SU-DHL-6 (cell line): ENCODE measurements at regions not wholly inside any gene's neighbourhood (a gene's known extent, or its start where the extent isn't known, plus 50 kb on each side); places are given as distances from the start of the nearest gene placed in this dataset.

Source experiments
- H2AFZ ChIP-seq: fragments of 200-600 bp; sonication (generic); 2 replicates; pipeline ENCODE4 v1.6.1; 2014; ENCODE audit warnings: low read depth, mild to moderate bottlenecking, moderate library complexity, mixed read lengths, antibody characterized with exemption, low read length; ENCODE audit not compliant: severe bottlenecking
- H3F3A ChIP-seq: fragments of 200-600 bp; shearing (Covaris generic); 2 replicates; pipeline ENCODE4 v1.6.0; 2016; ENCODE audit warnings: antibody characterized with exemption, mild to moderate bottlenecking; ENCODE audit not compliant: insufficient read depth
- H3K27ac ChIP-seq: fragments of 200-600 bp; sonication (generic); 2 replicates; pipeline ENCODE4 v1.5.1; 2016; ENCODE audit warnings: low read depth, mild to moderate bottlenecking, low read length, moderate library complexity, mixed read lengths
- H3K27me3 ChIP-seq: fragments of 200-600 bp; sonication (generic), shearing (Covaris generic); 2 replicates; pipeline ENCODE4 v1.6.0; 2014; ENCODE audit warnings: mild to moderate bottlenecking, low read length
- H3K36me3 ChIP-seq: fragments of 200-600 bp; sonication (generic); 2 replicates; pipeline ENCODE4 v1.6.1; 2014; ENCODE audit warnings: mild to moderate bottlenecking, low read length, mixed read lengths
- H3K4me2 ChIP-seq: fragments of 300-600, 200-600 bp; shearing (Covaris generic), sonication (generic); 2 replicates; pipeline ENCODE4 v1.6.0; 2014; ENCODE audit warnings: low read length, low read depth, mild to moderate bottlenecking; ENCODE audit not compliant: poor library complexity, severe bottlenecking
- H3K4me3 ChIP-seq: fragments of 200-600 bp; sonication (generic); 2 replicates; pipeline ENCODE4 v1.5.1; 2014; ENCODE audit warnings: antibody characterized with exemption, low read length, mild to moderate bottlenecking, mixed read lengths; ENCODE audit not compliant: insufficient read depth, poor library complexity, severe bottlenecking
- H3K79me2 ChIP-seq: fragments of 200-600 bp; sonication (generic); 2 replicates; pipeline ENCODE4 v1.6.1; 2014; ENCODE audit warnings: mild to moderate bottlenecking, low read length, moderate library complexity; ENCODE audit not compliant: insufficient read depth
- H3K9ac ChIP-seq: fragments of 200-600 bp; sonication (generic); 2 replicates; pipeline ENCODE4 v1.7.0; 2014; ENCODE audit warnings: mild to moderate bottlenecking, low read length
- H3K9me2 ChIP-seq: fragments of 200-600 bp; sonication (generic); replicated peaks from 2 replicates; pipeline ENCODE4 v1.6.1; 2014; ENCODE audit warnings: low read length; ENCODE audit not compliant: insufficient read depth
- H3K9me3 ChIP-seq: fragments of 200-600 bp; sonication (generic); 2 replicates; pipeline ENCODE4 v1.6.1; 2014; ENCODE audit warnings: low read length, mixed read lengths; ENCODE audit not compliant: insufficient read depth
- H4K20me1 ChIP-seq: fragments of 200-600 bp; sonication (generic); 2 replicates; pipeline ENCODE4 v1.6.1; 2014; ENCODE audit warnings: low read depth, mild to moderate bottlenecking, antibody characterized with exemption, low read length, moderate library complexity, mixed read lengths
- EZH2phosphoT487 ChIP-seq: fragments of 200-600 bp; sonication (generic), shearing (Covaris generic); conservative IDR thresholded peaks from 2 replicates; pipeline ENCODE4 v1.6.1; 2018; ENCODE audit warnings: mild to moderate bottlenecking, antibody characterized with exemption, low read length, moderate library complexity, mixed read lengths
- TF ChIP-seq, protein P1 (sequence below): fragments of 200-600 bp; sonication (generic); IDR thresholded peaks from one replicate; pipeline ENCODE4 v1.5.1; 2017; ENCODE audit warnings: antibody characterized with exemption, mild to moderate bottlenecking, low read length, moderate library complexity; ENCODE audit not compliant: insufficient read depth, poor library complexity, severe bottlenecking

DNA sequence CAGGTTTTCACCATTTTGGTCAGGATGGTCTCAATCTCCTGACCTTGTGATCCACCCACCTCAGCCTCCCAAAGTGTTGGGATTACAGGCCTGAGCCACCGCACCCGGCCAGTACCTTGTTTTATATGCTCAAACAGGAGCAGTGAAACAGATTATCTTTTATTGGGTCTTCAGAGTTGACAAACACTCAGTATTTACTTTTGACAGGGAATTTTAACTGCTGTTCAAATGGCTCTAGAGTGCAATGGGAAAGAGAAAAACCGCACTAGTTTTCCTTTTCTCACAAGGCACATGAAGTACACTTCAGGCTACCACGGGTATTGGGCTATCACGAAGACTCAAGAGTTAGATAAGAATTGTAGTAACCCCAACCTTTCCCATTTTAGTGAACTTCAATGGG is 471.9 kb upstream of the DAB2 start:
- H3K4me2 ChIP-seq, result no peak overlapping the region
- H3K79me2 ChIP-seq, result no peaks in the 10 kb centered on the region
- no peaks in the 10 kb centered on the region for H4K20me1 ChIP-seq
- no peaks in the 10 kb centered on the region for H3K9me3 ChIP-seq
- no peak overlapping the region for H3K27ac ChIP-seq
- H3K36me3 ChIP-seq, result no peaks in the 10 kb centered on the region
- no peaks in the 10 kb centered on the region for H3K9me2 ChIP-seq
- no peak overlapping the region for H2AFZ ChIP-seq
- TF ChIP-seq, protein P1, sequence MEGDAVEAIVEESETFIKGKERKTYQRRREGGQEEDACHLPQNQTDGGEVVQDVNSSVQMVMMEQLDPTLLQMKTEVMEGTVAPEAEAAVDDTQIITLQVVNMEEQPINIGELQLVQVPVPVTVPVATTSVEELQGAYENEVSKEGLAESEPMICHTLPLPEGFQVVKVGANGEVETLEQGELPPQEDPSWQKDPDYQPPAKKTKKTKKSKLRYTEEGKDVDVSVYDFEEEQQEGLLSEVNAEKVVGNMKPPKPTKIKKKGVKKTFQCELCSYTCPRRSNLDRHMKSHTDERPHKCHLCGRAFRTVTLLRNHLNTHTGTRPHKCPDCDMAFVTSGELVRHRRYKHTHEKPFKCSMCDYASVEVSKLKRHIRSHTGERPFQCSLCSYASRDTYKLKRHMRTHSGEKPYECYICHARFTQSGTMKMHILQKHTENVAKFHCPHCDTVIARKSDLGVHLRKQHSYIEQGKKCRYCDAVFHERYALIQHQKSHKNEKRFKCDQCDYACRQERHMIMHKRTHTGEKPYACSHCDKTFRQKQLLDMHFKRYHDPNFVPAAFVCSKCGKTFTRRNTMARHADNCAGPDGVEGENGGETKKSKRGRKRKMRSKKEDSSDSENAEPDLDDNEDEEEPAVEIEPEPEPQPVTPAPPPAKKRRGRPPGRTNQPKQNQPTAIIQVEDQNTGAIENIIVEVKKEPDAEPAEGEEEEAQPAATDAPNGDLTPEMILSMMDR, result no peak
- TF ChIP-seq EZH2phosphoT487, result no peak
- no peaks in the 10 kb centered on the region for H3F3A ChIP-seq
- no peak overlapping the region for H3K9ac ChIP-seq
- no peak overlapping the region for H3K4me3 ChIP-seq
- no peaks in the 10 kb centered on the region for H3K27me3 ChIP-seq

DNA sequence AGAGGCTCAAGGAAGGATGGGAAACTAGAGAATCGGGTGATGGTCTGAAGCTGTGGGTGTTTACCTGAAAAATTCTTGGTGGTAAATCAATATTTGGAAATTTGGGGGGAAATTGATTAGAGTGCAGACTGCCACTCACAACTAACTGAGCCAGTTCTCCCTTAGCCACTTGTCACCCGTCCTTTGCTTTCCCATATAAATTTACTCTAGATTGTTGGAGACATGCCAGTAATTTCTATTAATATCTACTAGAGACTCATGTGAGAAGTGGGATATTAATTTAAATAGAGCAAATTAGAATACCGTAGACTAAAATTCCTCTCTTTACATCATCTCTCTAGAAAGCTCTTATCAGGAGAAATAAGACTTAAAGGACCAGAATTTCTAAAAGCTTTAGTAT is 471.3 kb upstream of the DAB2 start:
- Histone ChIP-seq H3K4me2 (no peak overlapping the region), H3K79me2 (no peaks in the 10 kb centered on the region), H3K9me3 (no peaks in the 10 kb centered on the region), H3K4me3 (no peak overlapping the region), H3K36me3 (no peaks in the 10 kb centered on the region), H2AFZ (no peak overlapping the region), H3K27ac (no peak overlapping the region), H3F3A (no peaks in the 10 kb centered on the region), H3K9ac (no peak overlapping the region), H4K20me1 (no peaks in the 10 kb centered on the region), H3K27me3 (no peaks in the 10 kb centered on the region), H3K9me2 (no peaks in the 10 kb centered on the region)
- TF ChIP-seq, protein P1, result no peak
- no peak for TF ChIP-seq EZH2phosphoT487

DNA sequence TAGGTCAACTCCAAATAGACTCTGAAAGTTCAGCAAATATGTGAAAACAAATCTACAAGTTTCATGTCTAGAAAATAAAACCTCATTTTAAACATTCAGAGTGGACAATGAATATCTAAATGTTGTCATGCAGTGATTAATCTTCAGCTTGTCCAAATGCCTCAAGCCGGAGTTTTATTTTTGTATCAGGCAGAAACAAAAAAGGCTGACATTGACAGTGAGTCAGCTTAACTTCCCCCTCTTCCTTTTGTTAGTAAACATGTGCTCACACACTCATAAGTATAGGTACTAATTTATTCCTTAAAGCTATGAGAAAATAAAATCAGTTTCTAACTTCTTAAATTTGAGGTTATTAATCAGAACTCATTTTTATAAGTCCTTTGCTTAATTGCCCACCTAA is 467.9 kb upstream of the DAB2 start:
- TF ChIP-seq, protein P1, result no peak
- no peak for TF ChIP-seq EZH2phosphoT487

DNA sequence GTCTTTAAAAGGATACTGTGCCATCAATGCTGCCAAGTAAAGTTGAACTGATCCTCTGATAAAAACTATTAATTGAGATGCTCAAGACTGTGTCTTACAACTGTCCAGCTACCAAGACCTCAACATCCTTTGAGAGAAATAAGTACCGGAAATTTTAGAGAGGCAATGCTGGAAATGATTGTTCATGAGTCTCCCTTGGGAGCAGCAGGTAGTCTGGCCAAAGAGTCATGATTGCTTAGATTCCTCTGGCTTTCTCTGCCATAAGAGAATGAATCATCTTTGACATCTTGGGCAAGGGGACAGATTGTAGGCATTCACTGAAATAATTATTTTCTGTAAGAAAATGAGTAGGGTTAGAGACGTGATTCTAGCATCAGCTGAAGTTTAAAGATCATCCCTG is 466.6 kb upstream of the DAB2 start:
- no peak for TF ChIP-seq EZH2phosphoT487
- TF ChIP-seq, protein P1, result no peak
- Histone ChIP-seq H3K9ac (no peak overlapping the region), H3K27me3 (no peaks in the 10 kb centered on the region), H3F3A (no peaks in the 10 kb centered on the region), H3K4me3 (no peak overlapping the region), H3K79me2 (no peaks in the 10 kb centered on the region), H3K27ac (no peak overlapping the region), H3K9me2 (no peaks in the 10 kb centered on the region), H2AFZ (no peak overlapping the region), H3K36me3 (no peaks in the 10 kb centered on the region), H3K4me2 (no peak overlapping the region), H4K20me1 (no peaks in the 10 kb centered on the region), H3K9me3 (no peaks in the 10 kb centered on the region)

More for the DNA sequence above, 467.9 kb upstream of the DAB2 start:
- H3K4me2 ChIP-seq, result no peak overlapping the region
- no peaks in the 10 kb centered on the region for H3K9me2 ChIP-seq
- no peaks in the 10 kb centered on the region for H3K9me3 ChIP-seq
- no peak overlapping the region for H3K27ac ChIP-seq
- H3K27me3 ChIP-seq, result no peaks in the 10 kb centered on the region
- no peak overlapping the region for H3K9ac ChIP-seq
- no peaks in the 10 kb centered on the region for H3K36me3 ChIP-seq
- no peaks in the 10 kb centered on the region for H4K20me1 ChIP-seq
- H3F3A ChIP-seq, result no peaks in the 10 kb centered on the region
- H2AFZ ChIP-seq, result no peak overlapping the region
- H3K79me2 ChIP-seq, result no peaks in the 10 kb centered on the region
- H3K4me3 ChIP-seq, result no peak overlapping the region
